ENCODE measurements at regions not wholly inside any gene's neighbourhood (a gene's known extent, or its start where the extent isn't known, plus 50 kb on each side); places are given as distances from the start of the nearest gene placed in this dataset.

DNA sequence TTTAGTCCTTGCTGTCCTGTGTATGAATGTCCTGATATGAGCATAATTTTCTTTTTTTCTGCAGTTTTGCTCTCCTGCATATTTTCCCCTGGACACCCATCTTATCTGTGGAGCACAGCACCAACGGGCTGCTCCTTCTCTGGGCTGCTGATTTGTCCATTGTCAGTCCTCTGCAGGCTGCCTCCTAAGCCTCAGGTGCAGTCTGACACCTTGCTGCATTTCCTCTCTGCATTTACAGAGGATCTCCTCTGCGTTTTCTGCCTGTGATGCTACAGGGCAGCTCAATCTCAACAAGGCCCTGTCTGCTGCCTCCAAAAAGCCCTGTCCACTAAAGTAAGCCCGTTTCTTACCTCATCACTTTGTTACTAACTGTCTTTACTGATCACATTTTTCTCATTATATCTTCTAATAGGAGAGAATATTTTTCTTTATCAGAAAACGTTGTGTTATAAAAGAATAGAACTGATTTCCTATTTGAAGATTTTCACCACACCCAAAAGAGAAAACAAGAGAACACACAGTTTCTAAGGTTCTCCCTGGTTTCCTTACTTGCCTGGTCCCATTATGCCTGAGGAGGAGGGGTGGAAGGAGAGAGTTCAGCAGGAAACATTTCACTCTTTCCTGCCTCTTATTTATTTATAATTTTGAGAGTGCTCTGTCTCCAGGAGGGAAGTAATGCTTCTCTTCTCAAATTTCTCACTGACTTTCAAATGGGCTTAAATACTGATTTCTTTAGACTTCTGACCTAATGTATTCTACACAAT lies 65.6 kb upstream of the TDRD3 start:
- ATAC-seq (peak; percentile 63), DNase-seq (ENCODE audit: low spot score) (peak; percentile 10)
- H2AFZ ChIP-seq: peak overlapping the region; percentile 38; the same call in 1 of the 2 replicates
- Mint-ChIP-seq H3K36me3 (ENCODE audit: low read depth) (no peaks in the 10 kb centered on the region), H3K27me3 (ENCODE audit: insufficient read depth, low read depth, poor library complexity) (peaks cover 2% of the 10 kb centered on the region), H3K27ac (no peak overlapping the region), H3K4me3 (no peak overlapping the region), H3K4me1 (peaks cover 8% of the 10 kb centered on the region; the same call in 2 of the 3 replicates), H3K9me3 (peaks cover 3% of the 10 kb centered on the region; the same call in 2 of the 3 replicates)
- H3K4me1 ChIP-seq (ENCODE audit: insufficient read depth): no peaks in the 10 kb centered on the region
- no peaks in the 10 kb centered on the region for H3K9me2 ChIP-seq (ENCODE audit: insufficient read depth)
- no peaks in the 10 kb centered on the region for H4K20me1 ChIP-seq (replicated peaks; ENCODE audit: insufficient read depth)
- no peaks in the 10 kb centered on the region for H3F3A ChIP-seq (replicated peaks; ENCODE audit: low read depth)
- no peak for TF ChIP-seq POLR2AphosphoS5 (IDR thresholded peaks at IDR 0.05; ENCODE audit: low read depth)
- TF ChIP-seq ZNF331 (CRISPR knock-in tag; IDR thresholded peaks at IDR 0.05; ENCODE audit: low read depth): no peak
- TF ChIP-seq, protein P1, sequence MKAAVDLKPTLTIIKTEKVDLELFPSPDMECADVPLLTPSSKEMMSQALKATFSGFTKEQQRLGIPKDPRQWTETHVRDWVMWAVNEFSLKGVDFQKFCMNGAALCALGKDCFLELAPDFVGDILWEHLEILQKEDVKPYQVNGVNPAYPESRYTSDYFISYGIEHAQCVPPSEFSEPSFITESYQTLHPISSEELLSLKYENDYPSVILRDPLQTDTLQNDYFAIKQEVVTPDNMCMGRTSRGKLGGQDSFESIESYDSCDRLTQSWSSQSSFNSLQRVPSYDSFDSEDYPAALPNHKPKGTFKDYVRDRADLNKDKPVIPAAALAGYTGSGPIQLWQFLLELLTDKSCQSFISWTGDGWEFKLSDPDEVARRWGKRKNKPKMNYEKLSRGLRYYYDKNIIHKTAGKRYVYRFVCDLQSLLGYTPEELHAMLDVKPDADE (IDR thresholded peaks at IDR 0.05): no peak
- no peak for TF ChIP-seq CTCF (conservative IDR thresholded peaks at IDR 0.05; ENCODE audit: low read depth in 2 of 2)
- TF ChIP-seq EZH2phosphoT487 (IDR thresholded peaks at IDR 0.05; ENCODE audit: unreplicated experiment): no peak
- no peak for TF ChIP-seq ZNF114 (CRISPR knock-in tag; IDR thresholded peaks at IDR 0.05)
- no peak for TF ChIP-seq CREB1 (CRISPR knock-in tag; IDR thresholded peaks at IDR 0.05; ENCODE audit: low read depth)
- TF ChIP-seq, protein P2, sequence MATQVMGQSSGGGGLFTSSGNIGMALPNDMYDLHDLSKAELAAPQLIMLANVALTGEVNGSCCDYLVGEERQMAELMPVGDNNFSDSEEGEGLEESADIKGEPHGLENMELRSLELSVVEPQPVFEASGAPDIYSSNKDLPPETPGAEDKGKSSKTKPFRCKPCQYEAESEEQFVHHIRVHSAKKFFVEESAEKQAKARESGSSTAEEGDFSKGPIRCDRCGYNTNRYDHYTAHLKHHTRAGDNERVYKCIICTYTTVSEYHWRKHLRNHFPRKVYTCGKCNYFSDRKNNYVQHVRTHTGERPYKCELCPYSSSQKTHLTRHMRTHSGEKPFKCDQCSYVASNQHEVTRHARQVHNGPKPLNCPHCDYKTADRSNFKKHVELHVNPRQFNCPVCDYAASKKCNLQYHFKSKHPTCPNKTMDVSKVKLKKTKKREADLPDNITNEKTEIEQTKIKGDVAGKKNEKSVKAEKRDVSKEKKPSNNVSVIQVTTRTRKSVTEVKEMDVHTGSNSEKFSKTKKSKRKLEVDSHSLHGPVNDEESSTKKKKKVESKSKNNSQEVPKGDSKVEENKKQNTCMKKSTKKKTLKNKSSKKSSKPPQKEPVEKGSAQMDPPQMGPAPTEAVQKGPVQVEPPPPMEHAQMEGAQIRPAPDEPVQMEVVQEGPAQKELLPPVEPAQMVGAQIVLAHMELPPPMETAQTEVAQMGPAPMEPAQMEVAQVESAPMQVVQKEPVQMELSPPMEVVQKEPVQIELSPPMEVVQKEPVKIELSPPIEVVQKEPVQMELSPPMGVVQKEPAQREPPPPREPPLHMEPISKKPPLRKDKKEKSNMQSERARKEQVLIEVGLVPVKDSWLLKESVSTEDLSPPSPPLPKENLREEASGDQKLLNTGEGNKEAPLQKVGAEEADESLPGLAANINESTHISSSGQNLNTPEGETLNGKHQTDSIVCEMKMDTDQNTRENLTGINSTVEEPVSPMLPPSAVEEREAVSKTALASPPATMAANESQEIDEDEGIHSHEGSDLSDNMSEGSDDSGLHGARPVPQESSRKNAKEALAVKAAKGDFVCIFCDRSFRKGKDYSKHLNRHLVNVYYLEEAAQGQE (IDR thresholded peaks at IDR 0.05; ENCODE audit: unreplicated experiment): no peak
- no peak for TF ChIP-seq NANOG (IDR thresholded peaks at IDR 0.05; ENCODE audit: borderline replicate concordance)
- no peak for TF ChIP-seq STAT1 (IDR thresholded peaks at IDR 0.05; ENCODE audit: unreplicated experiment)
- no peak for TF ChIP-seq JUNB (IDR thresholded peaks at IDR 0.05; ENCODE audit: unreplicated experiment)
- TF ChIP-seq EZH2 (IDR thresholded peaks at IDR 0.05; ENCODE audit: low read depth, unreplicated experiment): no peak
- TF ChIP-seq ZNF462 (CRISPR knock-in tag; IDR thresholded peaks at IDR 0.05): no peak
- no peak overlapping the region for H3K4me2 ChIP-seq
- no peak overlapping the region for H3K4me3 ChIP-seq
- H3K27me3 ChIP-seq (ENCODE audit: insufficient read depth): no peaks in the 10 kb centered on the region
- H3K79me2 ChIP-seq (replicated peaks; ENCODE audit: insufficient read depth): no peaks in the 10 kb centered on the region
- H3K36me3 ChIP-seq (ENCODE audit: insufficient read depth): no peaks in the 10 kb centered on the region
- H3K27ac ChIP-seq (ENCODE audit: low read depth): no peak overlapping the region
